Body of pancreas (tissue), 4 donors: ENCODE measurements at regions not wholly inside any gene's neighbourhood (a gene's known extent, or its start where the extent isn't known, plus 50 kb on each side); places are given as distances from the start of the nearest gene placed in this dataset.

Experiments
- ATAC-seq: fragments of 150-250 bp; one replicate; pipeline ENCODE4 v1.9.1; 2016
- DNase-seq, 4 donors: peaks; one replicate each; pipeline ENCODE4 v3.0.0-alpha.2; 2019
- H3K27ac ChIP-seq, 4 donors: fragments of 200-600 bp; sonication (generic); 1 replicate in 3 of 4; 2 replicates in 1 of 4; pipeline versions ENCODE4 v1.5.1 to v1.6.1; 2016 to 2019; ENCODE audit warnings: mild to moderate bottlenecking in 1 of 4, mixed read lengths in 1 of 4, moderate library complexity in 1 of 4
- H3K27me3 ChIP-seq, 2 donors: fragments of 200-600 bp; sonication (generic); one replicate each; pipeline ENCODE4 v1.6.0; 2016; ENCODE audit warnings: mild to moderate bottlenecking in 1 of 2
- H3K36me3 ChIP-seq, 2 donors: fragments of 200-600 bp; sonication (generic); replicated peaks in 1 of 2; 2 replicates each; pipeline ENCODE4 v1.5.1; 2016; ENCODE audit warnings: low read depth in 2 of 2; ENCODE audit not compliant: insufficient read depth in 1 of 2
- H3K4me1 ChIP-seq: fragments of 200-600 bp; sonication (generic); one replicate; pipeline ENCODE4 v1.6.0; 2016
- H3K4me3 ChIP-seq, 2 donors: fragments of 200-600 bp; sonication (generic); 1 replicate in 1 of 2; 2 replicates in 1 of 2; pipeline ENCODE4 v1.5.1; 2016 to 2019
- H3K9me3 ChIP-seq, 3 donors: fragments of 200-600 bp; sonication (generic); 1 replicate in 2 of 3; 2 replicates in 1 of 3; pipeline ENCODE4 v1.5.1; 2016
- CTCF ChIP-seq, 7 experiments: fragments of 450-650 bp in 4 of 7; fragments of 200-600 bp in 3 of 7; sonication (generic) in 3 of 7; IDR thresholded peaks; one replicate each; pipeline ENCODE4 v1.5.1; 2016 to 2019; ENCODE audit warnings: antibody characterized with exemption in 7 of 7
- POLR2A ChIP-seq, 3 donors: fragments of 450-650 bp; IDR thresholded peaks; one replicate each; pipeline ENCODE4 v1.6.1; 2016; ENCODE audit warnings: antibody characterized with exemption in 3 of 3, mild to moderate bottlenecking in 2 of 3
- WGBS, 2 donors: methylation state at CpG; one replicate each; pipeline ENCODE4 v1.1.5; 2017; 5-methylcytosine and 5-hydroxymethylcytosine counted together
- intact Hi-C: fragments of 100-400 bp; cut with DNase I; formaldehyde crosslinking; loops from one replicate; pipeline ENCODE4 v1.15.1; 2023

GRCh38 chr12:58217130-58217529 is 275.8 kb downstream of the ATP23 start:
- no peak for ATAC-seq
- no peaks in the 10 kb centered on the region for H3K9me3 ChIP-seq
- no peaks in the 10 kb centered on the region for H3K4me1 ChIP-seq
- no peak overlapping the region for H3K4me3 ChIP-seq
- TF ChIP-seq POLR2A (IDR thresholded peaks at IDR 0.05): no peak
- no peaks in the 10 kb centered on the region for H3K27me3 ChIP-seq
- 86 to 92% methylated on average over 1 of the region's 1 CpG for WGBS, 2 donors
- H3K36me3 ChIP-seq: no peaks in the 10 kb centered on the region
- DNase-seq: no peak
- intact Hi-C loops: no loop called here
- no peak overlapping the region for H3K27ac ChIP-seq

- no peaks in the 10 kb centered on the region for H3K27me3 ChIP-seq
- no peaks in the 10 kb centered on the region for H3K36me3 ChIP-seq
- H3K27ac ChIP-seq: no peak overlapping the region
- TF ChIP-seq CTCF (IDR thresholded peaks at IDR 0.05) (no peak), POLR2A (IDR thresholded peaks at IDR 0.05) (no peak)
- no peaks in the 10 kb centered on the region for H3K9me3 ChIP-seq
- 50% methylated on average over 3 of the region's 3 CpGs for WGBS, 2 donors
- no peak for ATAC-seq
- DNase-seq: no peak
- H3K4me3 ChIP-seq: no peak overlapping the region
- intact Hi-C loops: no loop called here
- no peaks in the 10 kb centered on the region for H3K4me1 ChIP-seq
Measured at GRCh38 chr12:58224536-58225105, 283.3 kb downstream of the ATP23 start.

GRCh38 chr12:58225203-58225877 is 284.0 kb downstream of the ATP23 start:
- no peak for ATAC-seq
- Histone ChIP-seq H3K4me3 (no peak overlapping the region), H3K36me3 (no peaks in the 10 kb centered on the region), H3K4me1 (no peaks in the 10 kb centered on the region), H3K27ac (no peak overlapping the region), H3K9me3 (no peaks in the 10 kb centered on the region), H3K27me3 (no peaks in the 10 kb centered on the region)
- no peak for DNase-seq
- intact Hi-C loops: no loop called here
- TF ChIP-seq CTCF (IDR thresholded peaks at IDR 0.05) (no peak), POLR2A (IDR thresholded peaks at IDR 0.05) (no peak)

GRCh38 chr12:58233886-58234285 is 292.5 kb downstream of the ATP23 start:
- ATAC-seq: no peak
- no peak for DNase-seq

GRCh38 chr12:58238411-58238810 is 297.0 kb downstream of the ATP23 start:
- H3K36me3 ChIP-seq: no peaks in the 10 kb centered on the region
- H3K27ac ChIP-seq: no peak overlapping the region
- no peaks in the 10 kb centered on the region for H3K9me3 ChIP-seq
- TF ChIP-seq CTCF (IDR thresholded peaks at IDR 0.05) (no peak), POLR2A (IDR thresholded peaks at IDR 0.05) (no peak)
- H3K4me3 ChIP-seq: no peak overlapping the region
- WGBS, 2 donors: 72 to 77% methylated on average over 3 of the region's 3 CpGs
- DNase-seq (no peak), ATAC-seq (no peak)
- intact Hi-C loops: no loop called here
- H3K27me3 ChIP-seq: no peaks in the 10 kb centered on the region
- no peaks in the 10 kb centered on the region for H3K4me1 ChIP-seq

More at GRCh38 chr12:58233886-58234285, 292.5 kb downstream of the ATP23 start:
- H3K9me3 ChIP-seq: no peaks in the 10 kb centered on the region
- no peaks in the 10 kb centered on the region for H3K36me3 ChIP-seq
- no peaks in the 10 kb centered on the region for H3K27me3 ChIP-seq
- intact Hi-C loops: no loop called here
- no peak for TF ChIP-seq CTCF (IDR thresholded peaks at IDR 0.05)
- no peak for TF ChIP-seq POLR2A (IDR thresholded peaks at IDR 0.05)
- no peak overlapping the region for H3K27ac ChIP-seq
- H3K4me3 ChIP-seq: no peak overlapping the region
- 64 to 70% methylated on average over 2 of the region's 2 CpGs for WGBS, 2 donors
- H3K4me1 ChIP-seq: no peaks in the 10 kb centered on the region
